NOMO-1 treated with DMSO at 0.1 percent for 48 hours (cell line): ENCODE measurements at regions not wholly inside any gene's neighbourhood (a gene's known extent, or its start where the extent isn't known, plus 50 kb on each side); places are given as distances from the start of the nearest gene placed in this dataset.
"Not testable (repeated sequence)": the region's sequence is repeated elsewhere in the genome, so short reads cannot be mapped to it uniquely, and the experiment has no call there.

Experiments
- DNase-seq: peaks from one replicate; lab custom pipeline; 2025; ENCODE audit not compliant: unreplicated experiment; lab: John Stamatoyannopoulos, UW

GRCh38 chr6:118719351-118720124 lies 68.1 kb upstream of the CEP85L start:
- DNase-seq = no peak

DNA sequence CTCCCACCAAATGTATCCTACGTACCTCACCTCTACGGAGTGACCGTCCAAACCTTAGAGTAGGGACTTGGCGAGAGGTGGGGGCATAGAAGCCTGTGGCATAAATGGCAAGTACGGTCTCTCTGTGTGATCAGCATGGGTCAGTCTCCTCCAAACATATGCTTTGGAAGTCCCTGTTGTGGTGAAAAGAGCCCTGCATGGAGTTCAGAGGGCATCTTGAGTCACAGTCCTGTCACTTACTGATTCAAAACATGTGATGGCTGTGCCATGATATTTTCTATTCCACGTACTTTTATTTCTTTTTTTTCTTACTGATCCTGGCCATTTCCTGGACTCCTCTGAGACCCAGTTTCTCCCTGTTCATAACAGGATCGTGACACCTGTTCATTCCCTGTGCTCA lies 67.5 kb upstream of the CEP85L start:
- DNase-seq = no peak

GRCh38 chr6:118718297-118718696 lies 66.9 kb upstream of the CEP85L start:
- DNase-seq = no peak

DNA sequence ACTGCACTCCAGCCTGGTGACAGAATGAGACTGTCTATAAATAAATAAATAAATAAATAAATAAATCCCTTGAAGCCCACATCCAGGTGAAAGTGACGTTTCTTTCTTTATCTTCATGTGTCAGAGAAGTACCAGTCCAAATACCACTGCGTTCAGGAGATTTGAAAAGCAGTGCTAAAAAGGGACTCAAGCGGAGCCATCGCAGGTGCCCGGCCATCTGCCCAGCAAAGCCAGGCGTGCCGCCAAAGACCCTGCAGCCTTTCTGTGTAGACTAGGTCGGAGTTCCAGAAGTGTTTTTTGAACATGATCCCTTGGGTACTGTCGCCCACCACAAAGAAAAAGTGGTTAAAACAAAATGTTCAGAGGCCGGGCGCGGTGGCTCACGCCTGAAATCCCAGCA lies 65.7 kb upstream of the CEP85L start:
- no peak for DNase-seq

- DNase-seq = not testable (repeated sequence)
These were observed 64.5 kb upstream of the CEP85L start for GRCh38 chr6:118715907-118716306.

DNA sequence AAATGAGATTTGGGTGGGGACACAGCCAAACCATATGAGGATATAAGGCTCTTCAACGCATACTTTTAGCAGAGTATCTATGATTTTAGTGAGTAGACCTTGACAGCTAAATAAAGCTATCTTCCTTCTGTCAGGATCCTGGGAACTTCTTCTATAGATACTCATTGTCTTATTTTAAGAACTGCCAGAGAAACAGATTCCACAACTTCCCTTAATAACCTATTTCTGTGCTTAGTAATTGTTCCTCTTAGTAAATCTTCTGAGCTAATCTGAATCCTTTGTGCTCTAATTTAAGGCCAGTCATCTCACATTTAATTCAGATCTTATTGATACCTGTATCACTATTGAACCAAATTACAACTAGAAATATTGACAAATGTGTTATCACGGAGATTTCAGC lies 64.0 kb upstream of the CEP85L start:
- no peak for DNase-seq

GRCh38 chr6:118714756-118715155 lies 63.4 kb upstream of the CEP85L start:
- no peak for DNase-seq

DNA sequence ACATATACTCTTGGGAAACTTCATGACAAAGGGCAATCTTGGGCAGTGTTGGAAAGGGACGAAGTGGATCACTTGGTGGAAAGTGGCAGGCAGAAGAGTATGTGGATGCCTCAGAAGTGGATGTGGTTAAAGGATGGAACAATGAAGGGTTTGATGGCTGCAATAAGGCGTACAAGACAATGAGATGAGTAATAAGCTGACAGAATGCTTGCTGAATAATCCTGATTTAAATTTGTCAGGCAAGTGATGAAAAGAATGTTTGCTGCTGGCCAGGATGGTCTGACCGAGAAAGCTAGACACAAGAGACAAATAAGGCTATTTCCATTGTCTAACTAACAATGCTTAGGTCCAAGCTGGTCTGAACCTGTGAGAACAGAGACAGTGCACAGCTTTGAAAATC lies 61.6 kb upstream of the CEP85L start:
- no peak for DNase-seq

- no peak for DNase-seq
These were observed 59.2 kb upstream of the CEP85L start for GRCh38 chr6:118710616-118711015.

- peak; percentile 21 for DNase-seq
These were observed 58.5 kb upstream of the CEP85L start for GRCh38 chr6:118709859-118710350.

DNA sequence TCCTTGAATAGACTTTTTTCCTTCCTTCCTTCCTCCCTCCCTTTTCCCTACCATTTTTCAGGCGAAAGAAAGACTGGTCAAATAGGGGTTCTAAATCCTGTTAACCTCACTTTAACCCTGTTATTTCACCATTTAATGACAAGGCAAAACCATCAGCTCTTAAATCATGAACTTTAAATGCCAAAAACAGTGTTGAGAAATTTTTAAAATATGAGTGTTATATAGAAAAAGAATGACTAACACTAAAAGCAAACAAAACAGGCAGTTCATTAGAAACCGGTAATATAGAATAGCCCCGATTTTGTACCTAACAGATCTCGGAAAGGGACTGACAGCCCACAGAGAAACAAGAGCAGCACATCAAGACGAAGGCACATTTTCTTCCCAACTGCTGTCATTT lies 57.4 kb upstream of the CEP85L start:
- DNase-seq = peak; percentile 33

- no peak for DNase-seq
These were observed 56.7 kb upstream of the CEP85L start for GRCh38 chr6:118708055-118708454.

DNA sequence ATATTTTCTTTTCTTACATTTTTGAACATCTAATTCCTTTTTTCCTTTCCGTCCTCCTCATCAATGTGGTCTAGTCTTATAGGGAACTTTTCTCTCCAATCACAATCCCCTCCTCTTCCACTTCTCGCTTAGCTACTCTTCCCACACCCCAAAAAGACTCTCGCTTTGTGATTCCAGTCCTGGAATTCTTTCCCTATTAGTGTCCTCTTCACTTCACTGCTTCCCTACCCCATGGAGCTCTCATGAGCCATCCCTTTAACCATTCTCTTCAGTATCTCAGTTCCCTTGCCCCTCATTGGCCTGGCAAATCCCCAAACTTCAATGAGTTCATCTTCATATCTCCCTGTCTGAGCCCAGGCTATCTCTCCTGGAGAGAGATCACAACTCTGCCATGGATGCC lies 55.3 kb upstream of the CEP85L start:
- no peak for DNase-seq

DNA sequence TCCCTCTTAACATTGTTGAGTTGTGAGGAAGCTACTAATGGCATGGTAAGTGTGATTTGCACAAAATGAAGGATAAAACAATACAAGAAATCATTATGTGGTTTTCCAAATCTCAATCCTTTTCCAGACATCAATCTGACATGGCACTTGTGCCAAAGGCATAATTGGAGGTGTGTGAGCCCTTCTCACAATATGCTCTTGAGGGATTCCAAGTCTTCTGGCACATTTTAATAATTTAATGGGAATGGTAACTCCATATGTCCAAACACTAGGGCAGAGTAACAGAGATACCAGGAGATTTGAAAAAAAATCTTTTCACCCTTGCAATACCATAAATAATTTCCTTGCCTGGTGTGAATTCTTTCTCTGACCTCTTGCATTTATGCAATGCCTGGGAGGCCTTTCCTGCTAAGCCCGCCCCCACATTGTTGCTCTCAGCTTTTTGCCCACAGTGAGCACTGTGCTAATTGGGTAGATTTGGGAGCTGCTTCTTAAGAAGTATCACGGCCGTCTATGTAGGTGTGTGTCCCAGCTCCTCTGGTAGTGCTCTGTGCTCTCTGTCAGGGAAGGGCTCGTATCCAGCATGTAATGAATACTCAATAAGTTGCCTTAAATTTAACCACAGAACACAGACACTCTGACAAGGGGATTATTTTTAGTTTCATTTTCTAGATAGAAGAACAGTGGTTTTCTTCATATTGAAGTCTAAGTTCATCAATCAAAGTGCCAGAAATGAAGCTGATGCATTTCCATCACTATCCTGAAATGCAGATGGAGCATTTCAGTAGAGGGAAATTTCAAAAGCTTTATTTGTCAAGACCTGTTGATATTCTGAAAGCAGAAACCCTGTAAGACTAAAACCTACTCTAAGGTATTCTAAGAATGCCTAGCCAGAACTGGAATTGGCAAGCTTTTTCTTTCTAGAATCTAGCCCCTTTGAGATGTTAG lies 54.4 kb upstream of the CEP85L start:
- peak; percentile 15 for DNase-seq

- DNase-seq = no peak
These were observed 53.5 kb upstream of the CEP85L start for GRCh38 chr6:118704915-118705314.

DNA sequence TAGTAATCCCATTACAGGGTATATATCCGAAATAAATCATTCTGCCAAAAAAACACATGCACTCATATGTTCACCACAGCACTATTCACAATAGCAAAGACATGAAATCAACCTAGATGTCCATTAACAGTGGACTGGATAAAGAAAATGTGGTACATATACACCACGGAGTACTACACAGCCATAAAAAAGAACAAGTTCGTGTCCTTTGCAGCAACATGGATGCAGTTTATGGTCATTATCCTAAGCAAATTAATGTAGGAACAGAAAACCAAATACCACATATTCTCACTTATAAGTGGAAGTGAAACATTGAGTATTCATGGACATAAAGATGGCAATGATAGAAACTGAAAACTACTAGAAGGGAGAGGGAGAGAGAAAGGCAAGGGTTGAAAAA lies 49.9 kb upstream of the CEP85L start:
- DNase-seq = not testable (repeated sequence)
